HuH-7.5 (cell line): ENCODE measurements at regions not wholly inside any gene's neighbourhood (a gene's known extent, or its start where the extent isn't known, plus 50 kb on each side); places are given as distances from the start of the nearest gene placed in this dataset.
A peak's percentile ranks its signal among the peaks of the same experiment; 100 is the strongest.

Experiments used
- DNase-seq: peaks from one replicate; pipeline ENCODE4 v3.0.0; 2011; ENCODE audit warnings: low spot score

DNA sequence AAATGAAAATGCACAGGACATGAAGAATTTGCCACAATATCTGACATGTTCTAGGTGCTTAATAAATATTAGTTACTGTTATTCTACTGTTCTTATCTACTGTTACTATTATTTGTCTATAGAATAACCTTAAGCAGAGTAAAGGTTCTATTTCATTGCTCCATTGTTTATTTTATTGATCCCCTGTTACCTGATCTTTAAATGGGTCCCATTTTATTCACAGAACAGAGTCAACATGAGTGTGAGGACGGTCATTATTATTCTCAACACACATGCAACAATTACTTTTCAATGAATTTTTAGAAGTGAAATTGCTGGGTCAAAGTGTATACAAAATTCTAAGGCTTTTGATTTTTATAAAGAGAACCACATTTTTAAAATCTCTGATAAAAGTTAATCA lies 186.9 kb downstream of the AHR start:
- DNase-seq, result no peak

DNA sequence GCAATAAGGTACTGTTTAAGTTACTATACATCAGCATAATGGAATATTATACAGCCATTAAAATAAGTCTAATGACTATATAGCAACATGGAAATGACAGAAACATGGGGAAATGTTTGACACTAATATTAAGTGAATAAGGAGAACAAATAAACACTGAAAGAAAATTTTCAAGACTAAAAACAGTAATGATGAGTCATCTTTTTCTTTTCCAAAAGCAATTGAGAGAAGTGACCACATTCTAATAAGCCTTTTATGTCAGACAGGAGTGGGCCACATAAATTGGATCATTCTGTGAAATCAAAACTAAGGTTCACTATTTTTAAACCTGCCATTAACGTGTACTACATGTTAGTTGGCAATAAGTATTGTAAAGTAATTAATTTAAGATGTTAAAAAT lies 187.5 kb downstream of the AHR start:
- no peak for DNase-seq

DNA sequence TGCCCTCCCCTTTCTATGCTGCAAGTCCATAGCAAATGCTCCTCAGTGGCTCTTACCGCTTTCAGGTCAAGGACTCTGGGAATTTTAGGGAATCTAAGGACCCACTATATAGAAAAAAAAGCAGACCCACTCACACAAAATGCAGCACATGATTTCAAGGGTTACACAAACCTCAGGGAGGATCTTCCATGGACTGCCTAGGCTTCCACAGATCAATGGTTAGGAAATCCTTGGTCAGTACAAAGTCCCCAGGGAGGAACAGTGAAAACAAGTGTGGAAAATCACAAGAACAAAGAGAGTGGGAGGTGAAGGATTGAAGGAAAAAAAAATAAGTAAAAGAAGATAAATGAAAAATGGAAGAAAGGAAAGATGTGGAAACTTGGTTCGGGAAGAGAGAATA lies 188.4 kb downstream of the AHR start:
- DNase-seq, result no peak

DNA sequence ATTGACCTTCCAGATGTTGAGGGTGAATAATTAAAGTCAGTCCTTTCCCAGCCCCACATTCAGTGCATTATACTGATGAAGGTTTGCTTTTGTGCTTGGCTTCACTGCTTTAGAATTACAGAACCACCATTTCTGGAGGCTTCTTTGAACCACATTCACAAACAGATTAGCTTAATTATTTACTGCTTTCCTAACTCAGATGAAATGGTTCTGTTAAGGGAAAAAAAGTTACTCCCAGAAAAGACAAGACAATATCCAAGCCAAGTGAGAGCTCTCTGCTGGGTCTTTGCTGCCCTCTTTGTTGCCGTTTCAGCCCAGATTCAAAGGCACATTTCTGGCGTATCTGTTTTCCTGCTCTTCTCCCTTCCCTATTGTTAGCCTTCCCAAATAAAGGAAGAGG lies 188.9 kb downstream of the AHR start:
- no peak for DNase-seq

DNA sequence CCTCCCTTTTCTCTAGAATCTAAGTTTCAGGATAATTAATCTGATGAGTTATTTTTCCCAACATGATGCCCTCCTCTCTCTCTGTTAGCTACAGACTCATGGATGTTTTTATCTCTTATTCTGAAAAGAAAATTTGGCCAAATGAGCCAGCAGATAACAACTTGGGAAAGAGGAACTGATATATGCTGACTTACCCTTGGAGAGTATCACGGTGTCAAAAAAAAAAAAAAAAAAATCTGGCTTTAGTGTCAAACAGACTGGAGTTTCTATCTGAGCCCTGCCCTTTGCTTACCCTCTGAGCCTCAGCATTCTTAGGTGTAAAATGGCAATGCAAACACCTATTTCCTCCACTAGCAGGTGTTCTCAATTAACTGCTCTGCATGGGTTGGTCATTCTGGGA lies 190.4 kb downstream of the AHR start:
- DNase-seq, result no peak

DNA sequence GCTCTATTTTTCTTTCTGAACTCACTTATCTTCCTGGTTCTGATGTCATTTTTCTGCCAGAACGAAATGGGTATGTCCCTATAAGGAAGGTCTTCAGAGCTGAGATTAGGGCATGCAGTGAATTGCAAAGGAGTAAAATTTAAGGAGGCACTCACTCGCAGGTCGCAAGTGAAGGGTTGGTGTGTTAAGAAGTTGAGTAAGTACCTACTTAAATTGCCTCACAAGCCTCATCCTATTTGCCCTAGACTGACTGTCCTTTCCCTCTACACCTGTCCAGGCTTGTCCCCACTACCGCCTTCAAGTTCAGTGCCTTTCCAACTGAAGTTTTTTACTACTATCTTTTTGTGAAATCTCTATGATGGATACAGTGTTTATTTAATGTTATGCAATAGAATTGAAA lies 191.5 kb downstream of the AHR start:
- no peak for DNase-seq

DNA sequence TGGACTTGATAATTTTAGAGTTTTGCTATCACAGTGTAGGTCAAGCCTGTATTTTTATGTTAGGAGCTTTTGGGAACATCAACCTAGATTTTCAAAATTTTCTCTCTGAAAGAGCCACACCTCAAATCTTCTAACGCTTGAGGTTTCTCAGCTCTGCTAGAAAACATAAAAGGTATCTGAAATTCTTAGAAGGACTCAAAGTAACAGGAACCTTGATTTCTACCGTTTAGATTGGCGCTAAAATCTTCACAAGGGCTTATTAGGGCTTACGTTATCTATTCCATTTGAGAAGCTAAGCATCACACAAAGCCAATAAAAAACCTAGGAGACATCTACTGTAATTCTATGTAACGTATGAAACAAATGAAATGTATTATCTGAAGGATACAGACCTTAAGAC lies 192.4 kb downstream of the AHR start:
- DNase-seq, result no peak

DNA sequence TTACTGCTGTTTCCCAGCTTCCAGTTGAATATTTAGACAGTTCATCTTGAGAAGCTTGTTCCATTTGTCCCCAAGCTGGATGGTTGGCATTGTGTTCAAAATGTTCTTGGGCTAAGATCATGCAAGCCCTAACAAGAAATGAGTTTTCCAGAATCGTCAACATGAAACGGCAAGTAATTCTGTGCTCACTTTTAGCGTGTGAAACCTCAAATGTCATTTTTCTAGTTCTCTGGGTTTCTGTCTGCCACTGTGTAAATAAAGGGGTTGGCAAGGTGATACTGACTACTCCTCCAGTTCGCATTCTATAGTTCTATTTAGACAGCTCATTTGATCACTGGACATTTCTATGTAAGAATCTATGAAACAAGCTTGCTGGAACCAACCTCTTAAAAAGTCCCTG lies 194.0 kb downstream of the AHR start:
- DNase-seq, result no peak

DNA sequence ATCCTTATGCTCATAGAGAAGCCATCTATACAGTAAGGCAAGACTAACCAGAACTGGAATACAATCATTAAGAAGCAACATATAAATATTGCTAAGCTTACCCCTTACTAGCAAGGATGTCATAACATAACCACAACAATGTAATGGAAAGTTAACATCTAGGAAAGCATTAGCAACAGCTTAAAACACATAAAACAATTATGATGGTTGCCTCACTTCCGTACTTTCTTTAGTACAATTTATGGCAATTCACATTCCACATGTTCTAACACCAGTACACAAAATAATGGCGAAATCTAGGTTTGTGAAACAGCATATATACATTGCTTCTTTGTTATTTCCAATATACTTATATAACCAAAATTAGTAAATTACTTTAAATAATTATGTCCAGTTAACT lies 195.0 kb downstream of the AHR start:
- DNase-seq, result no peak

DNA sequence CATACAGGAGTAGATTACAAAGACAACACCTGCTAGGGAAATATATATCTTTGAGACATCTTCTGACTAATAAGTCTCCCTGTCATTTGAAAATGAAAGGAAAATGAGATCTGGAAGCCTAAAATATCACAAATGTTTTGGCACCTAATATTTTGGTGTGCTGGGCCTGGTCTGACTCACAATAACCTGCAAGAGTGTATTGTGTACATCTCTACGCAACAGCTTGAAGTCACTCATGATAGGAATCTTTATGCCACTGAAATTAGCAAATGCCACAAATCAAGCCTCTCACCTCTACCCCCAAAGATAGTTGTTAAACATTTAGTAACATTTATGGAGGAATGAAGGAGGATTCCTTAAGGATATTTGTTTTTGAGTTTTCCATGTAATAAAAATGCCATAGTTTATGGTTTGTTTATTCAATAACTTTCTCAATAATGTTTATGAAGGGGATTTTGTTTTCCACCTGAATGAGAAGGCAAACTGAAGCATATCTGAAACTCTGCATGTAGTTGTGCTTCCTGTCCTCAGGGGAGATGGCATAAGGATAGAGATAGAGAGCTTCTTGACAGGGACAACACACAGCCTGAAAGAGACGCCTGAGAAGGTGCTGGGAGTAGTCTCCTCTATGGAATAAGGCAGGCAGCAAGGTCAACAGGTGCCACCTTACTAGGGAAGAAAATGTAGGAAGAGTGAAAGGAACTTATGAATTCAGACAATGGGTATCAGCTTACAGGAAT lies 197.4 kb downstream of the AHR start:
- DNase-seq, result no peak

DNA sequence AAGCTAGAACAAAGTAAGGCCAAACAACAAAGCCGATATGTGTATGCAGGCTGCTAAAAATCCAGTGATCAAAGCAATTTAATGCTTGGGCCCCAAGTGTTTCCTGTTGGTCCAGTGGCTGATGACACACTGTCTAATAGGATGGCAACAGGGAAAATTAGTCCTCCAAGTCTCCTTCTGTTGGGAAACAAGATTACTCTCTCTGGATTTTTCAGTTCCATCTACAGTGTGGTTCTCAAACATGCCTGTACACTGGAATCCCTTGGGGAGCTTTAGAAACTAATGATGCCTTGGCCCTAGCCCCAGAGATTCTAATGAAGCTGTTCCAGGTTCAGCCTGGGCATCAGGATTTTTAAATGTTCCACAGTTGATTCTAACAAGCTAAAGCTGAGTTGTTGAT lies 198.7 kb downstream of the AHR start:
- DNase-seq, result no peak

DNA sequence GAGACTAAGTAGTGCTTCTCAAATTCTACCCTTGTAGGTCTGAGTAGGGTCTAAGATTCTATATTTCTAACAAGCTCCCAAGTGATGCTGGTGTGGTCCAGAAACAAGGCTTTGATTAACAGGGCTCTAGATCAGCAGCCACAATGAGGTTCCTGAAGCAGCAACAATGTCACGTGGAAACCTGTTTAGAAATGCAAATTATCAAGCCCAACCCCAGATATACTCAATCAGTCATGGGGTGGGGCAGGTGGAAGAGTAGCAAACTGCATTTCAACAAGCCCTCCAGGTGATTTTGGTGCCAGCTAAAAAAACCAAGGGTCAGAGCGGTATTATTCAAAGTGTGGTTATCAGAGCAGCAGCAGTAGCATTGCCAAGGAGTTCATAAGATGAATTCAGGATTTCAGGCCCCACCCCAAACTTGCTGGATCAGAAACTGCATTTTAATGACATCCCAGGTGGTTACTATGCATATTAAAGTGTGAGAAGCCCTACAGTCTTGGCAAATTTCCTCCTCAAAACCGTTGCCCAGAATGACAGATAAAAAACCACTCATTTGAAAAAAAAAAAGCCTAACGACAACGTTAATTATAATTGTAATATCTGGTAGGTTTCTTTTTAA lies 199.2 kb downstream of the AHR start:
- DNase-seq, result no peak

DNA sequence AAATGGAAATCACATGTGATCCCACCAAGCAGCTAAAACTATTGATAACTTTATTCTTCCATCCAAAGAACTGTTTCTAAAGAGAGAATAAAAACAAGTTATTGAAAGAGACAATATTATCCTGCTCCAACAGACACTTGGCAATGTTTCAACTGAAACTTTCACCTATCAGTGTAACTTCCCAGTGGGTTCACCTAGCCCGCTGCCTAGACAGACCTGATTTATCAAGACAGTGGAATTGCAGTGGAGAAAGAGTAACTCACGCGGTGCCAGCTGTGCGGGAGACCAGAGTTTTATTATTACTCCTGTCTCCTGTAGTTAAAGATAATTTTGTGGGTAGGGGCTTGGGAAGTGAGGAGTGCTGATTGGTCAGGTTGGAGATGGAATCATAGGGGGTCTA lies 199.8 kb downstream of the AHR start:
- no peak for DNase-seq

DNA sequence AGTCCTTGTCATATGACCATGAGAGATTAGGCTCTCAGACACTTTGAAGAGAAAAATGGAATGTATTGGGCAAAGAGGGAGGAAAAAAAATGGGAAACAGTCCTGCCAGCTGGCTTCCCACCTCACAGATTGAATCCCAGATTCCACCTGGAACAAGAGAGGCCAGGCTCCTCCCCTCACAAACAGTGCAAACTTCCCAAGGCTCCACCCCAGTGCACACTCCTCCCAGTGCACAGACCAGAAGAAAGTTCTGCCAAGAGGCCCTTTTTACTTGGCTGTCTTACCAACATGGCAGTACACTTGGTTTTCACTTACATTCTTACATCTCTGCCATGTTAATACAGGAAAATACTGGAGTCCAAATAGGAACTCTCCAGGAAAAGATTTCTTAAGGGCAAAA lies 202.3 kb downstream of the AHR start:
- no peak for DNase-seq

DNA sequence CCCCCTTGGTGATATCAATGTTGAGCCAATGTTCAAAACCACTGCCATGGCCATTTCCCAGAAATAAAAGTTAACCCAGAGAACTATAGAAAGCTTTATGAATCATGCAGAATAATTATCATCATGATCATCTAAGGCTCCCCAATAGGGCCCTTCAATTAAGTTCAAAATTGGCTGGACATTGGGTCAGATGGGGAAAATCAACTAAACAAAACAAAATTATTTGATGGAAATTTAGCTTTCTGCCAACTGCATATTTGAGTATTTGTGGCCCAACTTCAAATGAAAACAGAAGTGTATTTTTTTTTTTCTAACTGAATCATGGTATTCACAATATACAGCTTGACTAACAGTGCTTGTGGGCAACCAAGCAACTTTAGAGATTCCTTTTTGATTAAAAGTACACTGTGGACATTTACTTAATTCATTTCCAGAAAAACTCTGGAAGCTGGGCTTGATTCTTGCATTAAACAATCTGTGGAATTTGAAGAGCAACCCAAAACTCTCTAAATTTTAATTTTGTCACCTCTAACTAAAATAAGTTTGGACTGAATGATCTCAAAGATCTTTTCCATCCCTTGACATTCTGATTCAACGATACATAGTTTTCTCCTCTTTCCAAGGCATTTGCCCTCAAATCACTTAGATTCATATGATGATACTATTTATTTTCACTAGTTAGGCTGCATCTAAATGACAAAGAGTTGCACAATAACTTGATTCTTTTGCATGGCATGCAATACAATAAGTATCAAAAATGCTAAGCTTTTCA lies 203.2 kb downstream of the AHR start:
- no peak for DNase-seq

DNA sequence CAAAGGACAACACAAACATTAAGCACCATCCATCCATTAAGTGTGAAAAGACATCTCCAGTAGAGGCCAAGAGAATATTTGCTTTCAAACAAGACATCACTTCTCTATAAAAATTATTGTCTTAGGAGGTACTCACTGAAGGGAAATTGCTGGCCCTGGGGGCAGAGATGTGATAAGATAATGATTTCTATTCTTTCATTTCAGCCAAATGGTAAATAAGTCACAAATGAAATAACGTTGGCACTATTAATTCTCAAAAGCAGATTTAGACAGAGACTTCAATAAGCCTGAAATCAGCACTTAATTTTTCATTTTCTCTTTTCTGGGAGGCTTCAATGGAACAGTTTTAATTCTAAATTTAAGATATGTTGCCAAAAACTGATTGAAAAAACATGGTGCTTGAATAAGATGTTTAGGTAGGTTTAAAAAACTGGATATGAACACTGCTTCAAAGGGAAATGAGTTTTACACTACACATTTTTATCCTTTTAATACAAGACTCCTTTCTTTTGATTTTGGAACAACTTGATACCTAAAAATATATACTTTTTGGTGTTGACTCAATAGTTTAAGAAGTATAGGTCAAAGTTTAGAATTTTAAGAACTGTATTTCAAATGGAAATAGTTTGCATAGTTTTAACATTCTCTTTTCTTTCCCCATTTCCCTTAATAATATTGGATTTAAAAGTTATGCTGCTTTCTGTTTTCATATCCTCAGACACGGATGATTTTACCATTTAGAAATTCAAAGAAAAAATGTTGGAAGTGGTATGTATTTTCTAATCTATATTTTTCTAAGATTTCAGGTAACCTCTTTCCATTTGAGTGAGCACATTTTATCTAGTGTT lies 204.0 kb downstream of the AHR start:
- no peak for DNase-seq

DNA sequence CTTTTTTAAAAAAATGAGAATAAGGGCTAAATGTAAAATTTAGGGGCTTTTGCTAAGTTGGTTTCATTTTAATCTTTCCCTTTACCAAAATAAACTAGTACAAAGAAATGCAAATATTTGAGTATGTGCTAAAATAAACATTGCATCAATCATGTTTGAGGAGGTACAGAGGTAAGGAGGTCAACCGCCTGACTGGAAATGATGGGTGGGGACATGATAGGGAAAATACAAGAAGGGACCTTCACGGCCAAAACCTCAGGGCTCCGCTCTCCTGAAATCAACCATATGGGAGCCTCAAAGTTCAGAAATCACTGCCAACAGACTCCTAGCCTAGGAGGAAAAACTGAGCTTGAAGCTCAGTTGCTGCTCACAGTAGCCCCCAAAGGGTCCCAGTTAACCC lies 207.6 kb downstream of the AHR start:
- DNase-seq, result peak; percentile 25

DNA sequence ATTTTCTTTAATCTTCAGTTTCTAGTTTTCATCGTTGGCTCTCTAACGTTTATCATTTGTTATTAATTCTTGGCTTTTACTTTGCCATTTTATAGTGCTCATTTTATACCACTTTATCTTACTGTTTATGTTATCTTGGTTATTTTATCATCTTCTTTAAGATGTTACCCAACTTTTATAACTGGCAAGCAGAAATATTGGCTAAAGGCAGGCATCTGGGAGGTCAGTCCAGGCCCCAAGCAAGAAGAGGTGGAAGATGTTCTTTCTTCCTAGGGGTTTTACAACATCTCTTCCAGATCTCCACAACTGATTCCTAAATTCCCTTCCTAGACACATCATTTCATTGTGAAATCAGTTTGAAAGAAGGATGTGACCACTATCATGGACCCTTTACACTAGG lies 208.1 kb downstream of the AHR start:
- DNase-seq, result no peak

DNA sequence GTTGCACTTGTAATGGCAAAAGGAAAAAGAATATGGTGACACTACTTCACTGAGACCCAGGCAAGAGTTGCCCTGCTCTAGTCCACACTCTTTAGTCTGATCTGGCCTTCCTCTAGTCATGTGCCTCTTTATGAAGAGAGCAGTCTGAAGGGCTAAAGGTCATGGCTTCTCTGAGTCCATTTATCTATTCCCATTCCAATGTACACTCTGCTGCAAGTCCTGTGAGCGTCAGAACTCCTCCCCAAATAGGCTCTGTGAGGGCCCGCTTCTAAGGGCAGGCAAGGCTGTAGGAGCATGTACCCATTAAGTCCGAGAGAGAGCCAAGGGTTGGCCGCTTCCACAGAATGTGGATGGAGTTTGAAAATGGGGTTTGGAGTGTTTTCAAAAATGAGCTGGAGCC lies 209.3 kb downstream of the AHR start:
- peak; percentile 9 for DNase-seq

DNA sequence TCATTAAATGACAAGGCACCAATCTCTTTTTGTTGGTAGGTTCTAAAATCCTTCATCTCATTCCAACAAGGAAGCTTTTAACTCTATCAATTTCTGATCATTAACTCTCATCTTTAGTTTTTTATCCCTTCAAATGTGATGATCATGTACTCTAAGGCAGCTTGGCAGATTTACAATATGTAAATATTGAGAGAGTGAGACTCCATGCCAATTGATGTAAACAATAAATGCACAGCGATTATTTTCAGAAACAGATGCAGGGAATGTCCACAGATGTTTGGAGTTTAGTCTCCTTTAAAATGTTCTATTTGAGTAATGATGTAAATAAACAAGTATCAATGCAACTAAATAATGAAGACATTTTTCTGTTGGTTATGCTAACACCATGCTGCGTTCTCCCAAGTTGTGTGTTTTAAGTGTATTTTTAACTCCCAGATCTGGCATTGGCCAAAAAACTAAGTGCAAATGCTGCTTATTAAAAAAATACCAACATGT lies 213.8 kb downstream of the AHR start:
- DNase-seq, result no peak

DNA sequence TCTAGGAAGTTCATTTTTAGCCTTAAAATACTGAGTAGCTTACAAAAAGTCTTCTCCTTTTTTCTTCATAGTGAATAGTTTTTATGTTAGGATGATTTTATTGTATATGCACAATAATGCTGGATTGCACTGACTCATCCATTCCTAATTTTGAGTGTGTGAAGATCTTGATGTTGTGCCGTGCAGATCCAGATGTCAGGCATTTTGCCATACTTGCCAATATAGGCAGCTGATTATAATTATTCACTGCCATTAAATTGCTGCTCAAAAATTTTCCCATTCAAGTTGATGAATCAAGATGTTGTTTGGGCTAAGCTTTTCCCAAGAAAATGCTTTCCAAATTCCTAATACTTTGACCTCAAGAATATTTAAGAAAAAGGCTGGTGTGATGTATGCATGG lies 218.3 kb downstream of the AHR start:
- no peak for DNase-seq

DNA sequence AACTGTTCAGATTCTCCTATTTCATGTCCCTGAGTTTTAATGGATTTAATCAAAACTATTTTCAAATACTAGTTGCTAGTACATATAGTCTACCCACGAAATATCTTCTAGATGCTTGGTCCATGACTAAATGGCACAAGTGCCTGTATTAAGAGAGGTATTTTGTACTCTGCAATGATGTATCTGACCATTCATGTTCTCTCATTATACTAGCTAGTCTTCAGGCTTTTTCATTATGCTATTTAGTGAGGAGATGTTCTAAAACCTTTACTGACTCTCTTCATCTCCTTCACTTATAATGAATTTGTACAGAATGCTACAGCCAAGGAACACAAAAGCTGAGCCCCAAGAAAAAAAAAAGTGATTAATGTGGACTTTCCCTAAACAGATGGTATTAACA lies 222.5 kb downstream of the AHR start:
- DNase-seq, result no peak
